GM21529 (cell line): ENCODE measurements at regions not wholly inside any gene's neighbourhood (a gene's known extent, or its start where the extent isn't known, plus 50 kb on each side); places are given as distances from the start of the nearest gene placed in this dataset.
"Not testable (repeated sequence)": the region's sequence is repeated elsewhere in the genome, so short reads cannot be mapped to it uniquely, and the experiment has no call there.

ENCODE experiments used
- ATAC-seq: cut with Tn5 transposase; IDR thresholded peaks from one replicate; pipeline ENCODE4 v1.9.1; 2021; ENCODE audit not compliant: unreplicated experiment

DNA sequence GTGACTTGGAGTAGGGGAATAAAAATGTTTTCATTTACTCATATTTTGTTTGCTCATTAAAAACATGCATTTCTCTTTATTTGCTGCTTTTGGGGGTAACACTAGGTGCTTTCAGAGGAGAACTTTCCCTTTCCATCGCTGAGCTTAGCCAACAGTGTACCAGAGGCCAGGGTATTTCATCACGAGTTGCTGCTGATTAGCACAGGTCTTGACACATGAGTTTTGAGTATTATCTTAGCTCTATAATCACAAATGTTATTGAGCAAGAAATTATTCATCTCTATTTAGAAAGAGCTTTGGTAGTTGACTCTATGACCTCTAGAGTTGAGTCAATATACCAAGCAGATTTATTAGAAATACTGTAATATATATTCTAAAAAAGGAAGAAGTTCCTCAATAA is 375.9 kb downstream of the NXPH1 start:
- ATAC-seq: no peak

DNA sequence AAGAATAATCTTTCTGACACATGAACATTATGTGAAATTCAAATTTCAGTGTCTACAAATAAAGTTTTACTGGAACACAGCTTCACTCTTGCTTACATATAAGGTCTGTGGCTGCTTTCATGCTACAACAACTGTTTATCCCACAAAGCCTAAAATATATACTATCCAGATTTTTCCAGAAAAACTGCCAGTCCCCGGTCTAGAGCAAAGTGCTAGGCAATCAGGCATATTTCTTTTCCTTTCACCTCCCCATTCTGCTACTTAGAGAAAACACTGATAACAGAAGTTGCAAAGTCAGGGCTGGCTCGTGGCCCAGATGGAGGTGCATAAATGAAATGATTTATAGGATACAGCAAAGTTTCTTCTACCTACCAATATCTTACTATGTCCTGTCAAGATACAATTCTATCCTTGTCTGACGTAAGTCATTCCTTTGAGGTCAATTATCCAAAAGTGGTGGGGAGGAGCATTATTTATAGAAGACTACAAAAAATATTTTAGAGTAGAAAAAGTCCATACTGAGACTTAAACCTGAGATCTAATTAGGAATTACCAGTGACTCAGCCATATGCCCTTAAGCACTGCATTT is 384.1 kb downstream of the NXPH1 start:
- no peak for ATAC-seq

DNA sequence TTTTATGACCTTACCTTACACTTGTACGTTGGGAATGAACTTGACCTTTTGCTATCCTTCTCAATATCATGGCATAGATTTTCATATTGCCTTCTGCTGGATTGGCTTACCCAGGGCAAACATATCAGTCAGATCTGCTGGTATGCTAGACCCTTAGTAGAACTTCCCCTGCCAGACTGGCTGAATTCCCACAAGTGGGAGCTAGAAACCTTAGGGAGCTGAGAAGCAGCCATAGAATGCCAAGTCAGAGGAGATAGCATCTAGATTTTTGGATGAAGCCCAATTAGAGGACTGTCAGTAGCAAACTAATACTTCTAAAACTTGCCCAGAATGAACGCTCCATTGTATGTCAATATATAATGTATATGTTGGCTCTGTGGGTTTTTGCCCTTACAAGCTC is 385.0 kb downstream of the NXPH1 start:
- no peak for ATAC-seq

DNA sequence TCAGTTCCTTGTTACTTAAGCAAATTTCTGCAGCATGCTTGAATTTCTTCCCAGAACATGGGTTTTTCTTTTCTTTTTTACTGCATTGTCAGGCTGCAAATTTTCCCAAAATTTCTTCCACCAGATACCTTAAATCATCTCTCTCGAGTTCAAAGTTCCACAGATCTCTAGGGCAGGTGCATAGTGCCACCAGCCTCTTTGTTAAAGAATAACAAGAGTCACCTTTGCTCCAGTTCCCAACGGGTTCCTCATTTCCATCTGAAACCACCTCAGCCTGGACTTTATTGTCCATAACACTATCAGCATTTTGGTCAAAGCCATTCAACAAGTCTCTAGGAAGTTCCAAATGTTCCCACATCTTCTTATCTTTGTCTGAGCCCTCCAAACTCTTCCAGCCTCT is 389.2 kb downstream of the NXPH1 start:
- ATAC-seq: no peak

DNA sequence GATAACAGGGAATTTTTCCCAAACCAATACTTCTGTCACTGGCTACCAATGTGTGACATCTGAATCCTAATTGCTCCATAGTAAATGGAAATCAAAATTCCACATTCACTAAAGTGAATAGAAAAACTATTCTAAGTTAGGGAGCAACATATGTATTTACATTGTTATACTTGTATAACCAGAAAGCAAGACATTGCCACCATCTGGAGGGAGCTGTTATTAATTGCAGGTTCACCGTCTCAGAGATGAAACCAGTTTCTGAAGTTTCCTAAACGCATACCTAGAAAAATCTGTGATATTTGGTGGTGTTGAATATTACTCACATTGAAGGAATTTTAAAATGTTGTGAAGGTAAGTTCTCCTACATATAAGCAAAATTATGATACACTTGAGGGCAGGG is 390.1 kb downstream of the NXPH1 start:
- no peak for ATAC-seq

DNA sequence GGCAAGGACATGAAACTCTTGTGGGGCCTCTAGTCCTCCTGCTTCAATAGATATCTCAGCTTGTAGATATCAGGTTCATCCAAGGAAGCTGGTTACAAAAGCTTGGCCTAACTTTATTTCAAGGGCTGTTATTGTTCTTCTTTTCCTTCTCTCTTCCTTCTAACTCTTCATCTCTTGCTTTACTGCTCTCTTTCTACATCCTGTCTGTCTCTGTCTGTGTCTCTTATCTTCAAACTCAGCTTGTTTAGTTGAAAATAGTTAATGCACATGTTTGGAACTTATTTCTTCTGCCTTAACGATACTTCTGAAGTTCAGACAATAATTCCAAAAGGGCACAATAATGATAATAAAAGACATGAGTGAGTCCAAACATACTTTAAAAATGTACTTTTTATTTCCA is 393.9 kb downstream of the NXPH1 start:
- no peak for ATAC-seq

DNA sequence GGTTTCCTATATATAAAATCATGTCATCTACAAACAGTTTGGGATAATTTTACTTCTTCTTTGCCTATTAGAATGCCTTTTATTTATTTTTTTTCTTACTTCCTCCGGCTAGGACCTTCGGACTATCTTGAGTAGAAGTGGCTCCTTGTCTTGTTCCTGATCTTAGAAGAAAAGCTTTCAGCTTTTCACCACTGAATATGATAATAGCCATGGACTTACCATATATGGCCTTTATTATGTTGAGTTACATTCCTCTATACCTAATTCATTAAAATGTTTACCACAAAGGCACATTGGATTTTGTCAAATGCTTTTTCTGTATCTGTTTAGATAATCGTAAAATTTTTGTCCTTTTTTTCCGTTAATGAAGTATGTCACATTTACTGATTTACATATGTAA is 395.7 kb downstream of the NXPH1 start:
- ATAC-seq: no peak

DNA sequence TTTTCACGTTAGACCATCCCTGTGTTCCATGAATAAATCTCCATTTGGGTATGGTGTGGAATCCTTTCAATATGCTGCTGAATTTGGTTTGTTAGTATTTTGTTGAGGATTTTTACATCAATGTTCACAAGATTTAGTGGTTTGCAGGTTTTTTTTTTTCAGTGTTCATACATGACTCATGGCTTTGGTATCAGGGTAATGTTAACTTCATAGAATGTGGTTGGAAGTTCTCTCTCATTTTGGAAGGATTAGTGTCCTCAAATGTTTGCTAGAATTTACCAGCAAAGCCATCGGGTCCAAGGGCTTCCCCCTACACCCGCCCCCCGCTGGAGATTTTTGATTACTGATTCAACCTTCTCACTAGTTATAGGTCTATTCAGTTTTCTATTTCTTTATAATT is 398.0 kb downstream of the NXPH1 start:
- ATAC-seq: no peak

DNA sequence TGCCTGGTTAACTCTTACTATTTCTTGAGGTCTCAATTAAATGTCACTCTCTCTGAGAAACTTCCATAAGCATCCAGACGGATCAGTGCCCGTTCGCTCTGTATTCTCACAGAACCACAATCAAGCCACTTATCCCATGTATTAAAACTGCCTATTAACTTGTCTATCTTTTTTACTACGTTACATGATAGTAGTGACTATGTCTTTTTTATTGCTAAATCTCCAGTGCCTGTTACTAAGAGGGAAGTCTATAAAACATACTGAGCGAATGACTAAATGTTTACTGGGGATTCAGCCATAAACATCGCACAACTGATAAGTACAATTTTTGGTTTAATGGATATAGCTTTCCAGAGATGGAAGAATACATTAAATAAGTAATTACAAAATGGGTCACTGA is 399.9 kb downstream of the NXPH1 start:
- no peak for ATAC-seq

DNA sequence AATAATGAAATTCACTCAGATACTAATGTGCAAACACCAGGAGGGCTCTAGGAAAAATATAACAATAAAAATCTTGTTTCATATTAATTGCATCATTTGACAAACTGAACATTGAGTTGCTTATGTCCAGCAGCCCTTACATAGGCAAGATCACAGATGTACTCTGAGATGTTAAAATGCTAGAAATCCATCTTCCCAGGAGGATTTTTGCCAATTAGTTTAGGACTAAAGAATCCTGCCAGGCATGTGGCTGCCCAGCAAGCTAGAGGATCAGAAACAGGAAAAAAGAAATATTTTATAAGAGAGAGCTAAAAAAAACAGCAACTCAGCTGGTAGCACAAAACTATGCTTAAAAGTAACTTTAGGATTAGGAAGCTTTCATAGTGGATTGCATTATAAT is 407.8 kb downstream of the NXPH1 start:
- no peak for ATAC-seq

DNA sequence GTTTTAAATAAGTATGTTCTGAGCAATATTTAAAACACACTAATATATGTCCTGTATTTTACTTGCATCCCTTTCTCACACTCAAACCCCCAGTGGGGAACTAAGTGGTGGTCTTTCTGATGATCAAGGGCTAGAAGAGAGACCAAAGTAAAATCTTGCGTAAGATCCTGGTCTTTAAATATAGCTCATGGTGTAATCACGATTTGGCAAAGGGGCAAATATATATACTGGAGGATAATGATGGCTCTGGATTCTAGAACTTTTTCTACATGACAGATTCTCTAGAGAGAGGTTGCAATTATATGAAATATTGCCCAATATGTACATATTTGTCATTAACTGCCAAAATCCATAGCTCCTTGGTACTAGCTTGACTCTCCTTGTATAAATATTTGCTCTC is 438.3 kb downstream of the NXPH1 start:
- no peak for ATAC-seq

DNA sequence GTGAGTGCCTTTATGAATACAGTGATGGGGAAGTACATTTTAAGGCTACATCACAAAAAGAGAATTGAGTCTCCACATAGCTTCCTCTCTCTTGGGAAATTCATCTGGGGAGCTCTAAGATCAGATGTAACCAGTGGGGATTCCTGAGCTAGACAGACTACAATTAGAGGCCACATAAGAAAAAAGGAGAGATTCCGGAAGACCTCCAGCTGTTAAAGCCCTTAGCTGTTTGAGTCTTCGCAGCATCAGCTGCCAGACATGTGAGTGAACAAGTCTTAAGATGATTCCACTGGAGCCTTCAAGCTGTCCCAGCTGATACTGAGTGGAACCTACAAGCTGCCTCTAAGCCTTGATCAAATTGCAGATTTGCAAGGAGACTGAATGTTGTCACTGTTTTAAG is 448.5 kb downstream of the NXPH1 start:
- ATAC-seq: no peak

DNA sequence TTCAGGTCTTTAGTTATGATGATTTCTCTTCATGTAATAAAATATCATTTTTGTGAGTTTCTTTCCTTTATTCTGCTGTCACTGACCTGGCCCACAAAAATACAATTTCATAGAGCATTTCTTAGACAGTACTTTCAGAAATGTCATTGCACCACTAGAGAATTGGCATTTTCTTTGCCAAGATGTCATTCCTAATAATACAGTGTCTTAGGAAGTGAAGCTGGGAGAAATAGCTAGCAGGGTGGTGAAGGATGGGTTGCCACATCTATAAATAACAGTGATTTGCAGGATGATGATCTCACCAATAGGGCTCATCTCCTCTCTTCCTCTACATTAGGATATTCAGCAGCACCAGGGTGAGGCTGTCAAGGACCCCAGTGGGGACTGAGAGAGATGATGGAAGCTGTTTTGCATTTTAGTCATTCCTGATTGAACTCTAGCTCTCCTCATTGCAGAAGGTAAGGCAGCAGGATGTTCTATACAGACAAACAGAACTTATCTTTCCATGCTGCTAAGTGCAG is 452.1 kb downstream of the NXPH1 start:
- no peak for ATAC-seq

DNA sequence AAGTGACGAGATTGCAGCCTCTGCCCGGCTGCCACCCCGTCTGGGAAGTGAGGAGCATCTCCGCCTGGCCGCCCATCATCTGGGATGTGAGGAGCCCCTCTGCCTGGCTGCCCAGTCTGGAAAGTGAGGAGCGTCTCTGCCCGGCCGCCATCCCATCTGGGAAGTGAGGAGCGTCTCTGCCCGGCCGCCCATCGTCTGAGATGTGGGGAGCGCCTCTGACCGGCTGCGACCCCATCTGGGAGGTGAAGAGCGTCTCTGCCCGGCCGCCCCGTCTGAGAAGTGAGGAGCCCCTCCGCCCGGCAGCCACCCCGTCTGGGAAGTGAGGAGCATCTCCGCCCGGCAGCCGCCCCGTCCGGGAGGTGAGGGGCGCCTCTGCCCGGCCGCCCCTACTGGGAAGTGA is 456.9 kb downstream of the NXPH1 start:
- ATAC-seq: not testable (repeated sequence)

DNA sequence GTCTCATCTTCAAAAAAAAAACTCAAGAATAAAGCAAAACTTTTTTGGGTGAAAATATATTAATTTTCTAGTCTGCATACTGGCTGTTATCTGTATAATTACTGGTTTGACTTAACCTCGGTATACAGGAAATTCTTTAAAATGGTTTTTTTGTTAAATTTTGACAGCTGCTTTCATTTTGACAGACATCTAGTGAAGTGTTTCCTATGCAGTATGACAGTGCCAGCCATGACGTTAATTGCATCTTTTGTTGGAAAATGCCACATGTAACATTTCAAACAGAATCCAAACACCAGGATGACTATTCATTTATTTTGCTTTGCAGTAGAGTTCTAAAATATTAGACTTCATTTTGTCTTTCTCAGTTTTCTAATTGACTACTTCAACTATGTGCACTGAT is 460.4 kb downstream of the NXPH1 start:
- no peak for ATAC-seq

DNA sequence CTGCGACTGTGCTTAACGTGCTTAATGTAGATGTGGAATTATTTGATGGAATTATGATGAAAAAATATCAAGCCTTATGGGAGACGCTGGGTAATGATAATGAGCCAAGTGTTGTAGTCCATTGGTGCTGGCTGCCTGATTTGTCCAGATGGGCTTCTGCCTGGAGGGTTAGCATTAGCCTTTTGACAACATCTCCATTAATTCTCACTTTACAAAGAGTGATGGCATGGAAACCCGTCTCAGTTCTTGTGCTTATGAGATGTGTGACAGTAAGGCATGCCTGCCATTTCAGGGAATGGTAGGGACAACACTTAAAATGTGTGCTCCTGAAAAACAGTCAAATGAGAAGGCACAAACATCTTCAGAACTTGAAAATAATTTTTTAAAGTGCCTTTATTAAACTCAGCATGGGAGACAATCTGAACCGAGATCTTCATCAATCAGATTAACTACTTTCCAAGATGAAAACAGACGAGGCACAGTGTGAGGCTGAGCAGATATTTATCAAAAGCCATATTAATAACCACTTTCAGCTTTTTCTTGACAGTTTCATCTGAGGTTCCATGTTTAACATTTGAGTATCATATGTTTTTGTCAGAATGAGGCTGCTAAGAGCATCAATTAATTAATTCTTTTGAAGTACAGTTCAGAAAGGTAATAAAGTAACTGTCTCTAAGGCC is 473.1 kb downstream of the NXPH1 start:
- no peak for ATAC-seq

DNA sequence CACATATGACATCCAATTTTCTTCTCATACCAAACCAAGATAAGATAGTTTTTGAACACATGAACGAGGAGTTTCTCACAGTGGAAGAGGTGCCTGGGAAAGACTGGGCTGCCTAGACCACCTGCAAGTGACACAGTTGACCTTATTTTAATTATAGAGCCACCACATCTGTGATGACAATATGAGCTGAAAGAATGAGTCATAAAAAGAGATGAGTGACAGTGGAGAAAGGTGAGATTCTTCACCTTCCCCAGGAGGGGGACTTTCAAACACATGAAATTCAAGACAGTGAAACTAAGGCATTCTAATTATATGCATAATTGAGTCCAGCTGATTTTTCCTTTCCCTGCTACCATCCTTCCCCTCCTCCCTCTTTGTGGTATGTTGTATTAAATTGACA is 475.5 kb downstream of the NXPH1 start:
- ATAC-seq: no peak

DNA sequence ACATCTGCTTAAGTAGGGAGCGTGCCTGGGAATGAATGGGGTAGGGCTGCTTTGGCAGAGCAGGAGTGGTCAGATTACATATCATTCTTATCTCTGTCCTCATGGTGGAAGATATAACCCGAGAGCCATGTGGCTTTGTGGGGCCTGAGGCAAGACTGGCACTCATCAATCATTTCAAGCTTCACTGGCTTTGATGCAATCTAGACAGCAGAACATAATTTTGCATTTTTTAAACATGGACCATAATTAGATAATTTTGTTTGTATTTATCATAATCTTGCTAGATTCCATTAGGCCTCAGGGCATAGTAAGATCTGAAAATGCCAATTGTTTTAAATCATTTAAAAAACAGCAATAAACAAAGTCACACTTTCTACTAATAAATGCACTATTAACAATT is 480.3 kb downstream of the NXPH1 start:
- ATAC-seq: no peak

DNA sequence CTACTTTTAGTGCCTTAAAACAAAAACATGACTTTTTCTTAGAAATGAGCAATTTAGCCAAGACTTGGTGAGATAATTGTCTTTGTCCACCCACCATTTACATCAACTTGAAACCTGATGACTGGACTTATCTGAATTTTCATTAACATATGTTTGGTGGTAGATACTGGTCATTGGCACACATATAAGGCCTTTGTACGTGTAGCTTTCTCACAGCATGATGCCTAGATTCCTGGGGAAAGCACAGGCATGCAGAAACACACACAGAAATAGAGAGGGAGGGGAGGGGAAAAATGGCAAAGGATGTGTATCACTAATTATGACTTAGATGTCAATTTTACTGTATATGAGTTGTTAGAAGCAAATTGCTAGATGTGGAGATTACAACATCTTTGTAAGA is 488.4 kb downstream of the NXPH1 start:
- ATAC-seq: no peak

DNA sequence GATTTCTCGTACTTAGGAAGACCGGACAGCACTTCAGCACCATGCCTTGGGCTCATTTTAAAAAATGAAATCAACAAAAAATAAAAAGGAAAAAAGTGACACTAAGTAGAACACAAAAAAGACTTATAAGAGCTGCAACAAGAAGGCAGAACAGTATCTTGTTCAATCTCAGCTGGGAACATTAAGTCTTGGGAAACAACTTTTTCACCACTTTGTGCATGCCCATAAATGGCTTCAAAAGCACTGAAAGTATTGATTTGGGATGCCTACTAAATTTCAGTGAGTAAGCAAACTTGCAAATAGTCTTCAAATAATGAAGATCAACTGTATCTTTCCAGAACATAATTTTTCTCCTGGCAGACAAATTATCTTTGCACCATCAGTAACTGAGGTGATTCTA is 489.3 kb downstream of the NXPH1 start:
- ATAC-seq: no peak

DNA sequence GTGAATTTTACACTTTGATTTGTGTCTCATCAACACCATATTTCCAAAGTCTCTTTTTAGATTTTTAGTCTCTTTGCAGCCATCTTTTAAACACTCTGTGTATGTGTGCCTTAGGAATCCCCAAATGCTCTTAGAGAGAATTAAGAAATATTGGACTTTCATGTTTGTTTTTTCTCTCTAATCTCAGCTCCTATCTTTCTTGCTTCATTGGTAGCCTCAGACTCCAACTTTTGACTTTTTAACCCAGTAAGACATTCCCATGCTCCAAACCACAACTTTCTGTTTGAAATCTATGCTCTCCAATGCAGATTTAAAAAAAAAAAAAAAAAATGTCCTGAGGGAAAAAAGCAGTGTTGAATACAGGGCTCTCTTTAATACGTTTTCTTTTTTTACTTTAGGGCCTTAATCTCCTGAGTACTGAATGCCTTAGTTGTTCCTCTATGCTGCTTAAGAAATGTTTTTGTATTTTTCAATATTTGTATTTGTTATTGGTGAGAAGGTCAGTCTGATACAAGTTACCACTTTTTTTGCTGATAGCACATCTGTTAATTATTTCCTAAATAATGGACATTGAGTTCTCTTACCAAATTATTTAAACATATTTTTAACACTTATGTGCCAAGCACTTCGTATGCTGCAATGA is 489.9 kb downstream of the NXPH1 start:
- no peak for ATAC-seq

DNA sequence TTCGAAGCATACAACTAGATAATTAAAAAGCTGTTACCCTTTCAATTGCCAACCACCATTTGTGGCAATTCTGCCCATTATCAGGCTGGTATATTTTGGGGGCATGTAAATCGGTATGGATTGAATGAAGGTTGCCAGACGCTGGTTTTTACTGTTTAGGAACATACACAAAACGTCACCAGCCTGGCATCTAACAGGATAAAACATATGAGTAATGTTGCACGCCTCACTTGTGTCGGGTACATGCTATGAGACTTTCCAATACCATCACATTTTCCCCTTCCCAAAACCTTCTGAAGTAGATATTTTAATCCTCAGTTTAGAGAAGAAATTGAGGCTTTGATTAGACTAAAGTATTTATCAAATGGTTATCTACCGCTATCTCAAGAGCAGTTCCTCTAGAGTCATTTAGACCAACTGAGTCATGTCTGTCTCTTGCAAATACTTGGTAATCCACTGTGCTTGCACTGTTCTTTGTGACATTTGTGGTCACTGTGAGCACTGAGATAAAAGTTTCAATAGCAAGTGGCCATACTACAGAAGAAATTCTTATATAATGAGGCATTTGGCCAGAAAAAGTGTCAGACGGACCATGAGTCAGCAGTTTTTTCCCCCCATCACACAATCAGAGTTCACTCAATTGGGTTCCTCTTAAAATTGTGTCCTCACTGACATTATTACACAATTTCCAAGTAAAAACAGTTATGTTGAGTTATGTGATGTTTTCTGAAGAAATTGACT is 498.7 kb downstream of the NXPH1 start:
- ATAC-seq: no peak
